ENCODE measurements at regions not wholly inside any gene's neighbourhood (a gene's known extent, or its start where the extent isn't known, plus 50 kb on each side); places are given as distances from the start of the nearest gene placed in this dataset.
"Not testable (repeated sequence)": the region's sequence is repeated elsewhere in the genome, so short reads cannot be mapped to it uniquely, and the experiment has no call there.

DNA sequence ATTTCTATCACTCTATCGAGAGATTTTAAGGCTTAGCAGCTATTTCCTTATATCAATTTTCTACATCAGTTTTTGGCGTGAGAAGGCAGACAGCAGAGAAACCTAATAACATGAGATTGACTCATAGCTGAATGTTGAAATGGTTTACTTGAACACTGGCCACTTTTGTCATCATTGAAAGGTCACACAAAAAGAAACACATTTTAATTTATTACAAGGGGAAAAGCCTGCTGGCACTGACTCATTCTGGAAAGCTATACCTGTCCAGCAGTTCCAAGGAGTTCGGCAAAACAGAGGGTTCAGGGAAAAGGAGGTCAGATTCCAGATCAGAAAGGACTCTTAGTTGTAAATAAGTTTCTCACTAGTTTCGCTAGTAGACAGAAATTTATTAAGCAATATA is 566.4 kb downstream of the DNAH5 start:
- no peak for DNase-seq (ENCODE audit: extremely low read depth in 1 of 11, low read depth in 9 of 11, low spot score in 4 of 11)

DNA sequence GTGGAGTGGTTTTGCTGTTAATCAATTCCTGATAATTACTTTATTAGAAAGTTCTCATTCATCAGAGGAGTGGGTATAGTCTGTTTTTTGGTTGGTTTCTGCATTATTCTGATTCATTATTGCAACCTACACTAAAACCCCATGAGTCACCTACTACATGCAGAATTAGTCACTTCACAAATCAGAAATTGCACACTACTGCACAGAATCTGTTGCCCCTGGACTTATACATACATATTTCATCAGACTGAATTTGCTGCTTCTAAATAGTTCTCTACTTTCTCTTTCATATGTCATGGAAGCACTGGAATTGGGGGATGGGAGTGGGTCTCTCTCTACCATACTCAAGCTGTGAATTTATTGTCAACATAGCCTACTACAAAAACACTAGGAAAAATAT is 585.1 kb downstream of the DNAH5 start:
- DNase-seq (ENCODE audit: extremely low read depth in 1 of 11, low read depth in 9 of 11, low spot score in 4 of 11): no peak

DNA sequence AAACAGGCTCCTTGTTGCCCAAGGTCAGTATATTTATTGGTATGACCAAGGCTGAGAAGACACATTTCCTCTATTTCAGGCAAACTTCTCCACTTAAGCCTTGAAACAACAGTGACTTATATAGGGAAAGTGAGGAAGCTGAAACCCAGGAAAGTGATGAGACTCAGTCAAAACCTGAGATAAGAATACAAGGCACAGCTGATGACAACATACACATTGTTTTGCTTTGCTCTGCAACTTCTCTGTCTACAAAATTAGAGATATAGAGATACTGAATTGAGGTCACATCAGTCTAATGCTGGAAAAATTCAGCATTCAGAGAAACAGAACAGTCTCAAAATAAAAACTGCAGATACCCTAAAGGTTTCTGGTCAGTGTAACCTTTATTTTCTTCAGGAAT is 586.1 kb downstream of the DNAH5 start:
- DNase-seq (ENCODE audit: extremely low read depth in 1 of 11, low read depth in 9 of 11, low spot score in 4 of 11): no peak

DNA sequence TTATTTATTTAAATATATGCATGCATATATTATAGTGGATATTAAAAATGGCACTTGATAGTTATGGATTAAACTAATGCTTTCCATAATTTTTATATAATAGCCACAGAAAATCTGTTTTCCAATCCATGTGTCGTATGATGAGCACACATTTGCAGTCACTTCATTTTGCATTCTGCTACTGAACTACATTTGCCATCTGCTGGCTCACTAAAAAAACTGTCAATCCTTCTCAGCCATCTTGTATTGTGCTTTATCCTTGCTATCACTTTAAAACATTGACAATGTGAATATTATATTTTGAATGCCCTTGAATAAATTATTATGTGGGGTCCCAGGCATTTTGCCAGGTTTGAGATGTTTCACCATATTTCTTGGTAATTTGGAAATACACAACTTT is 586.6 kb downstream of the DNAH5 start:
- DNase-seq (ENCODE audit: extremely low read depth in 1 of 11, low read depth in 9 of 11, low spot score in 4 of 11): no peak

DNA sequence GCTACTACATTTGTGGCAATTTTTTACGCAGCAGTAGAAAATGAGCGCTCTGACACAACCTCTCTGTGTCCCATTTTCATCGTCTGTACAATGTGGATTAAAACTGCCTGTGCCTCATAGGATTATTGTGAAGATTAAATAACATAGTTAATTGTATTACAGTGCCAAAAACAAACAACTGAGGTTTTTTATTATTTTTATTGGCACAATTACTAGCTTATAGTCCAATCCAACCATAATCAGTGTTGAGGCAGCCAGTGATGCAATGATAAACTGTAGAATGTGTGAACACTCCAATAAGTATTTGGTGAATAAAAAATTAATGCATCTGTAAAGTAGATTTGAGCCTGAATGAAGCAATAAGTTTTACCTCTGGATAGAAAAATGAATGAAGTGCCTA is 588.3 kb downstream of the DNAH5 start:
- no peak for DNase-seq (ENCODE audit: extremely low read depth in 1 of 11, low read depth in 9 of 11, low spot score in 4 of 11)

DNA sequence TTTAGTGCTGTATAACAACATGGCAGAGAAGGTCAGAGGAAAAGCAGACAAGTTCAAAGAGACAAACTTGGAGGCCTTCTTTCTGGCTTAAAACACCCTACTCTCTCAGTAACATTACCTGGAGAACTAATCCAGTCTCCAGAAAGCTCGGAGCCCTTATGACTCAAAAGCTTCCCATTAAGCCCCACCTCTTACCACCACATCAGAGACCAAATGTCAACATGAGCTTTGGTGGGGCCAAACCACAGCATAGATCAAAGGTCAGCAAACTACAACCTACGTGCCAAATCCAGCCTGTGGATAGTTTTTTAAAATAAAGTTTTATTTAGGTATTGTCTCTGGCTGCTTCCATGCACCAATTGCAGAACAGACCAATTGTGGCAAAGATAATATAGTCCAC is 589.9 kb downstream of the DNAH5 start:
- DNase-seq (ENCODE audit: extremely low read depth in 1 of 11, low read depth in 9 of 11, low spot score in 4 of 11): no peak

DNA sequence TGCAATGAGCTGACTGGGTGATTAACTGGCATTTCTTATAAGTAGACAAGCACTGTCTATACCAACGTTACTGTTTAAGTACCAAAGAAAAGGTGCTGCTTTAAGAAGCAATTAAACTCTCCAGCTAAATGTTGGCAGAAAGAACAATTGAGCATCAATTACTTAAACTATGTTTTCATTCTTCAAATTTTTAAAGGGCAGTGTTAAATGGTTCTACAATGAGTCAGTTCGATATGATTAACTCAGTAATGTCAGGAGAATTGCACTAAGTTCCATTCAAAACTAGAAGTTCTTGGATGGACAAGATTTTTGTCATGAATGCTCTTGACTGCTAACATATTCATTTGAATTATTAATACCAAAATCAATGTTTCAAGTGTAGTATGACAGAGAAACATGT is 593.7 kb downstream of the DNAH5 start:
- DNase-seq (ENCODE audit: extremely low read depth in 1 of 11, low read depth in 9 of 11, low spot score in 4 of 11): no peak

DNA sequence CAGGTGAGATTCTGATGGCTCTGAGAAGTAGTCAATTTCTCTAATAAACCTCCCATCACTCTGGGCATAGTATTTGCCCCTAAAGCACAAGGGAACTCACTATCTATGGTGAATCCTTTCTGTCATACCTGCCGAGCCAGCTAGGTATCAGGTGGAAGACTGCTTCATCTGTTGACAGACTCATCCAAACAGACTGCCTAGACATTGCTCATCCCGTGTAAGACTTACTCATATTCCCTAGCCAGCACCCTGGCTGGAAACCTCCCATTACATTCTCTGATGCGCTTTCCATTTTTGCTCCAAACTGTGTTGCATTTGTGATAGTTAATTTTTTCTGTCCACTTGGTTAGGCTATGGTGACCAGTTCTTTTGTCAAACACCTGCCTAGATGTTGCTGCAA is 595.9 kb downstream of the DNAH5 start:
- DNase-seq (ENCODE audit: extremely low read depth in 1 of 11, low read depth in 9 of 11, low spot score in 4 of 11): no peak

DNA sequence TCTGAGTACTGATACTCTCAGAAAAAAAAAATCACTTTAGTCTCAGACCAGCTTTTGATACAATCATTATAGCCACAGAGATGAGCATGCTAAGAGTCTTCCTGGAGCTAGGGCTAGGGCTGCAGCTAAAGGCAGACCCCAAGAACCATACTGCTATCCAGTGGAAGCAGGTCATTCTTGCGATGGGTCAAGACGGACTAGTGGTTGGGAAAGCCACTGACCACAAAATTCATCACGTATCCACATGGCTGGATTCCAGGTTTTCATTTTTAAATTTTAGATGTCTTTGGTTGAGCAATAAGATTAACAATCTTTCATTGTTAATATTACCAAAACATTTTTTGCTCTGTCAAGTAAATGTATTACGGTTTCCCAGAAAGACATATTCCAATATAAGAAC is 598.1 kb downstream of the DNAH5 start:
- DNase-seq (ENCODE audit: extremely low read depth in 1 of 11, low read depth in 9 of 11, low spot score in 4 of 11): no peak

DNA sequence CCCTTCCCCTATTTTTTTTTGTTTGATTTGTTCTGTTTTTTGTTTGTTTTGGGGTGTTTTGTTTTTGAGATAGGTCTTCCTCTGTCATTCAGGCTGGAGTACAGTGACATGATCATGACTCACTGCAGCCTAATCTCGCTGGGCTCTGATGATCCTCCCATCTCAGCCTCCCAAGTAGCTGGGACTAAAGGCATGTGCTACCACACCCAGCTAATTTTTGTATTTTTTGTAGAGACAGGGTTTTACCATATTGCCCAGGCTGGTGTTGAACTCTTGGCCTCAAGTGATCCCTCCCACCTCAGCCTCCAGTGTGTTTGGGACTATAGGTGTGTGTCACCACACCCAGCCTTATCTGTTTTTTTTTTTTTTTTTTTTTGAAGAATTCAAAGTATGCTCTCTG is 605.4 kb downstream of the DNAH5 start:
- no peak for DNase-seq (ENCODE audit: extremely low read depth in 1 of 11, low read depth in 9 of 11, low spot score in 4 of 11)

DNA sequence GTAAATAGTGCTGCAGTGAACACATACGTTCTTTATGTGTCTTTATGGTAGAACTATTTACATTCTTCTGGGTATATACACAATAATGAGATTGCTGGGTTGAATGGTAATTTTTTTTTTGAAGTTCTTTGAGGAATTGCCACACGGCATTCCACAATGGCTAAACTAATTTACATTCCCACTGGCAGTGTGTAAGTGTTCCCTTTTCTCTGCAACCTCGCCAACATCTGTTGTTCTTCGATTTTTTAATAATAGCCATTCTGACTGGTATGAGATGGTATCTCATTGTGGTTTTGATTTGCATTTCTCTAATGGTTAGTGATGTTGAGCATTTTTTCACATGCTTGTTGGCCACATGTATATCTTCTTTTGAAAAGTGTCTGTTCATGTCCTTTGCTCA is 609.5 kb downstream of the DNAH5 start:
- DNase-seq (ENCODE audit: extremely low read depth in 1 of 11, low read depth in 9 of 11, low spot score in 4 of 11): not testable (repeated sequence)

DNA sequence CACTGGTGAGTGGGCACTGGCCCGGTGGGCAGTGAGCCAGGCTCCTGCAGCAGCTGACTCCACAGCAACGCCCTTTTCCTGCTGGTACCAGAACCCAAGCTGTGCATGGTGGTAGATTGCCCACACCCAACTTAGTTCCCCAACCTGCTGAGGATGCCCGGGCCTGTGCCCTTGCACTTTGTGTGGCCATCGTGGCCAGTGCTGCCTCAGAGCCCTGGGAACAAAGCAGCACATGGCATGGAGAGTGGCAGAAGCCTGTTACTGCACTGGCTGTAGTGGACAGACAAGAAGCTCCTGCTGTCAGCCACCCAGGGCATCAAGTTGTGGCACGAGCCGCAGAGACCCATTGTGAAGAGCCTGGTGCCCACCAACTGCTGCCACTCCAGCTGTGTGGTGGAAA is 612.9 kb downstream of the DNAH5 start:
- no peak for DNase-seq (ENCODE audit: extremely low read depth in 1 of 11, low read depth in 9 of 11, low spot score in 4 of 11)

DNA sequence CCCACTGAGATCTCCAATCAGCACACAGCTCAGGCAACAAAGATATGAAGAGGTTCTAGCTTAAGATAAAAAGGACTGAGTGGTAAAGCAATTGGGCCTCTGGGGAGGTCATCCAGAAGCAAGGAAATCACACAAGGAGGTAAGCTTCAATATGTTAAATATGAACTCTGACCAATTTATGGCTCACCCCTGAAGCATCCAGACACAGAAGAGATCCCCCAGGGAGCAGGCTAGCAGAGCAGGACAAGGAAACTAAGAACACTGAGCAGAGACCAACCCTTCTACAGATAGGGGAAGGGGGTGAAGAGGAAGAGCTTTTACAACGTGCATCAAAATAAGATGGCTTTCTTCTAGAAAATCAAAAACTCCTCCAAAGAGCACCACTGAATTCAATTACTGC is 616.2 kb downstream of the DNAH5 start:
- no peak for DNase-seq (ENCODE audit: extremely low read depth in 1 of 11, low read depth in 9 of 11, low spot score in 4 of 11)

DNA sequence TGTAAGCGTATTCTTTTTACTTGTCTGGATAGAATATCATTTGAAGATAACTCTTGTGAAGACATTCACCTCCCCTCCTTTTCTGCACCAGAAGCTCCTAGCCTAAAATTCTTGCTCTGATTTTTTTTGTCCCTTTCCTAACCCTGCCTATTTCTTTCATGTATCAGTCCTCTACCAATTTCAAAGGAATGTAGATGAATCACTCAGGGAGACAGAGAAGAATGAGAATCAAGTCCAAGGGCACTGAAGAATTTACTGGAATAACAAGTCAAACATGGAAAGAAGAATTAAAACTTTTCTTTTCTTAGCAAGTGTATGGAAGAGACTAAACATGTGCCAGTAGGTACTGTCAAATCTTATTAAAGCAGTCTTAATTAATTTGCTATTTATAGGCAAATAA is 618.7 kb downstream of the DNAH5 start:
- DNase-seq (ENCODE audit: extremely low read depth in 1 of 11, low read depth in 9 of 11, low spot score in 4 of 11): no peak

DNA sequence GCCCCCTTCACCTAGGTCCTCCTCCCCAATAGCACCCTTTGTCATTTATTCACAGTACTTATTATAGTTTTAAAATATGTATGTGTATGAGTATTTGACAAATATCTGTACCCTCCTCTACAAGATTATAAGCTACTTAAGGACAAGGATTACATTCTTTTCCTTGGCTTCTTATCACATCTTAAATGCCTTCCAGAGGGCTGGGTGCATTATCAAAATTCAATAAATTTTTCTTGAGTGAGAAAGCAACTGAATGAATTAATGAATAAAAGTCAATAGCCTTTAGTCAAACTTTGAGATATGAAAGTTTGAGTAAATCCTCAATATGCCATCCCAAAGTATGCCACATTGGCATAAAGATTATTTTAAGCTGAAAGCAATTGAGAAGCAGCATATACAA is 621.7 kb downstream of the DNAH5 start:
- no peak for DNase-seq (ENCODE audit: extremely low read depth in 1 of 11, low read depth in 9 of 11, low spot score in 4 of 11)

DNA sequence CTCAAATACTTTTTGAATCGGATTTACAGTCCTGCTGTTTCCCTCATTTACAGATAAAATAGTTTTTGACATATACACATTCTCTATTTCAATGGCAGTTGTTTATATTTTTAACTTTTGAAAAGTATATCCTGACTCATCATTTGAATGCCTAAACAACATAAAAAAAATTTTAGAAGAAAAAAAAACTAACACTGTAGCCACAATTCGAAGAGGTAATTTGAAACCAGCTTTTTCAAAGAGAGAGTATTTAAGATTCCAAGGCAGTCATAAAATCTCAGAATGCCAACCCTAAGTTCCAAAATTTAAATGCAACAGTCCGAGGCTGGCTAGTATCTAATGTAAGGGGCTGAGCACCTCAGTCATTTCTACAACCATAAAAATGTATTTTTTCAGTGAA is 626.8 kb downstream of the DNAH5 start:
- DNase-seq (ENCODE audit: extremely low read depth in 1 of 11, low read depth in 9 of 11, low spot score in 4 of 11): no peak

DNA sequence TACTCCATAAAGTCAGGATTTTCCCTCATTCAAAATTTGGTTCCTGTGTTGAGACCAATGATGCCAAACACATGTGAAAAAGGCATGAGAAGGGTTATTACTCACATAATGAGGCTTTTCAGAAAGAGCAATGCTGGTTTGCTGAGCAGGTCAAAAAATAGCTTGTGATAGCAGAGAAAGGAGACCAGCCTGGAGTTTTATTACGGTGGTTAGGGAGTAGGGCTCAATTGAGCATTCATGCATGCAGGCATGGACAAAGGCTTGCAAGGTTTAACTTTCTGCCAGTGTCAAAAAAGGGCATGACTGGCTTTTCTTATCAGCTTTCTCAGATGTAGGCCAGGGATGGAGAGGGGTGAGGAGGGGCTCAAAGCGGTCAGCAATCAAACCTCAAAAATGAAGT is 628.3 kb downstream of the DNAH5 start:
- peak in 6 of 11 donors; percentile 1 to 23 (median 8) for DNase-seq (ENCODE audit: extremely low read depth in 1 of 11, low read depth in 9 of 11, low spot score in 4 of 11)

DNA sequence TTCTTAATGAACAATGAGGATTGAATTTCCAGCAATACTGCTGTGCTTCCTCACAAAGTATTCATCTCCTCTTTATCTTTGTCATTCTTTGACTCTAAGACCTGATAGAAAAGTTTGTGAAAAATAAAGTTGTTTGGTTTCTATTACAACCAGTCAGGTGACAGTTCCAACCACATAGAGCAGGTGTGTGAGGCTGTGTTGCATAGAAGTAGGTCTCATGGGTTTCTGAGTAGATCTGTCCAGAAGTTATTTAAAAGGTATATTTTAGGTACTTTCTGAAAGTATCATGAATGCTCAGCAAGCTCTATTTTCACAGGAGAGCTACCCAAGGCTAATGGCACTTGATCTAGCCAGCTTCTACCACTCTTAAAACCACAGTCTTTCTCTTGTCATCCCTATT is 637.0 kb downstream of the DNAH5 start:
- no peak for DNase-seq (ENCODE audit: extremely low read depth in 1 of 11, low read depth in 9 of 11, low spot score in 4 of 11)

DNA sequence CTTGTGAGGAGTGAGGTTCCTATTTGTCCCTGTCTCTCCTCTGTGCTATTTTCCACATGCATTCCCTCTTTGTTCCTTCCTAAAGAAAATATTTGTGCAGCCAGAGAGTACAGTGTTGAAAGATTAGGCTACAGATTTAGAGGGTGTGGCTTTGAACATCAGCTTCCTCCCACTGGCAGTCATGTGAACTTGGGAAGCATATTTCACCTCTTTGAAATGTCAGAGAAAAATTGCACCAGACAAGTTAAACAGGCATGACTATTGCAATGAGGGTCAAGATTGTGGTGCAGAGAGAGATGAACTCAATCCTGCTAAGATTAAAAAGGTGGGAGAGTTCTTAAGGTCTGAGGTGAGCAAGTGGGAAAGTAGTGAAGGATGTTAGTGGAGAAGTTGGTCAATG is 641.0 kb downstream of the DNAH5 start:
- DNase-seq (ENCODE audit: extremely low read depth in 1 of 11, low read depth in 9 of 11, low spot score in 4 of 11): no peak

DNA sequence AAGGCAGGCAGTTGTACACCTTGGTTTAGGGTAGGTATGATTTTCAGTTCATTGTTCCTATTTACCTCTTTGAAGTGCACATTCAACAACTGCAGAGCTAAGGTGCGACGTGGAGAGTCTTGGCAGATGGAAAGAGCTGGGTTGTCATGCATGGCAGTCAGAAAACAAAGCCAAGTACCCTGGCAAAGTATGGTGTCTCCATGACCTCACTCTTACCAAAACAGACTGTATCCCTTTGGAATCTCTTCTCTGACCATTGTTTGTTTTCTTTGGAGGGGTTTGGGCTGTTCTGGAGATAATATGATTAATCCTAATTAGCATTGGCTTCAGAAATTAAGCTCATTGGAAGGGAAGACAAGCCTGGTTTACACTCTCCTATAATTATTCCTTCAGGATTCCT is 665.7 kb downstream of the DNAH5 start:
- DNase-seq (ENCODE audit: extremely low read depth in 1 of 11, low read depth in 9 of 11, low spot score in 4 of 11): no peak

DNA sequence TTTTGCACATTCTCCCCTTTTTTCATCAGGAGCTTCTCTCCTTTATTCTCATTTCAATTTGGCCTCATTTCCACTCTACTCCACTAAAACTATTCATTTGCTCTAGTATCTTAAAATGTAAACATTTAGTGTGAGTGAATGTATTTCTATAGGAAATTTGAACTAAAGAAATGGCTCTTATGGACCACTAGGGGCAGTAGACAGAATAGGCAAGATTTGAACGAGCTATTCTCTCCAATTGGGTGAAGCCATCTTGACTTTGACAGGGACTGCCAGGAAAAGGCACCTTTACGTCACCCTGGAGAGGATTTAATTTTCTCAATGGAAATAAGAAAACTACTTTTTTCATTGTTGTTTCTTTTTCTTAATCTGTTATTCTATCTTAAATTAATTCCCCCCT is 666.3 kb downstream of the DNAH5 start:
- DNase-seq (ENCODE audit: extremely low read depth in 1 of 11, low read depth in 9 of 11, low spot score in 4 of 11): no peak

DNA sequence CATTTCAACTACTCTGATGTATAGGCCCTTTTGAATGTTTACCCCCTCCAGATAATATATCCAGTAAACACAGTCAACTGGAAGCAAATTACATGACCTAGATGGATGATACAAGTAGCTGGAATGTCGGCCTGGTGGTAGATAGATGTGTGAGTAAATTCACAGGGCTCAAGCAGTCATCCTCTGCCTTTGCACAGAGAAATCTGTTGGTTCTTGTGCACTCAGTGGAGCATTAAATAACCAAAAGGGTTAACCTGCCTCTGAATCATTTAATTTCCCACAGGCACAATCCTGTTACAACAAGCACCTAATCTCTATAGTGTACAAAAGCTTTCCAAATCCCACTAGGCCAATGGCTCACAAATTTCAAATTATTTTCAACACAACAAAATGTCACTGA is 668.3 kb downstream of the DNAH5 start:
- no peak for DNase-seq (ENCODE audit: extremely low read depth in 1 of 11, low read depth in 9 of 11, low spot score in 4 of 11)

Measured in renal cortex interstitium (tissue), 11 donors.